Kidney (tissue), 13 donors: ENCODE measurements at regions not wholly inside any gene's neighbourhood (a gene's known extent, or its start where the extent isn't known, plus 50 kb on each side); places are given as distances from the start of the nearest gene placed in this dataset.

ENCODE experiments used
- DNase-seq, 5 donors: peaks; one replicate each; pipeline ENCODE4 v3.0.0-alpha.2; 2013 to 2020
- FAIRE-seq: peaks from 2 replicates; lab custom pipeline; 2012; peaks lifted over from hg19 to GRCh38; lab: Jason Lieb, UNC
- H3K27ac ChIP-seq, 2 donors: one replicate each; pipeline ENCODE4 v1.7.0; 2013; ENCODE audit warnings: low read depth in 2 of 2, low read length in 2 of 2, inconsistent platforms in 1 of 2
- H3K27me3 ChIP-seq: one replicate; pipeline ENCODE4 v1.7.1; 2013; ENCODE audit warnings: low read length, inconsistent platforms; ENCODE audit not compliant: control insufficient read depth, insufficient read depth
- H3K36me3 ChIP-seq, 3 donors: one replicate each; pipeline versions ENCODE4 v1.7.0 to v1.7.1; 2013; ENCODE audit warnings: low read length in 3 of 3, control low read depth in 1 of 3, inconsistent platforms in 1 of 3; ENCODE audit not compliant: insufficient read depth in 3 of 3, control insufficient read depth in 2 of 3
- H3K4me1 ChIP-seq, 3 donors: one replicate each; pipeline versions ENCODE4 v1.7.0 to v1.7.1; 2013; ENCODE audit warnings: low read length in 3 of 3, inconsistent platforms in 1 of 3, low read depth in 1 of 3; ENCODE audit not compliant: control insufficient read depth in 2 of 3, insufficient read depth in 2 of 3
- H3K4me3 ChIP-seq, 3 donors: one replicate each; pipeline versions ENCODE4 v1.7.0 to v1.8.1; 2013; ENCODE audit warnings: low read length in 3 of 3, control low read depth in 1 of 3, inconsistent platforms in 1 of 3
- H3K9ac ChIP-seq, 3 donors: one replicate each; pipeline versions ENCODE4 v1.7.0 to v1.7.1; 2013; ENCODE audit warnings: low read length in 3 of 3, control low read depth in 1 of 3, inconsistent platforms in 1 of 3
- H3K9me3 ChIP-seq, 3 donors: one replicate each; pipeline versions ENCODE4 v1.7.0 to v1.7.1; 2013; ENCODE audit warnings: low read length in 3 of 3, control low read depth in 1 of 3, inconsistent platforms in 1 of 3; ENCODE audit not compliant: control insufficient read depth in 2 of 3, insufficient read depth in 1 of 3
- intact Hi-C: fragments of 100-400 bp; cut with DNase I; formaldehyde crosslinking; loops from one replicate; pipeline ENCODE4 v1.11.1; 2022
- TF ChIP-seq, protein P1 (sequence below): IDR thresholded peaks from 3 replicates; pipeline ENCODE4 v1.5.1; 2012; ENCODE audit warnings: mild to moderate bottlenecking, moderate library complexity, borderline replicate concordance; ENCODE audit not compliant: insufficient read depth; ENCODE audit errors: extremely low read depth
- donor health status: control.
- donor health status: control.
- donor health status: control.
- donor health status: control.
- donor health status: control.
- donor health status: DM: yes; HTN: yes; CAD: no.
- donor health status: Normal renal cell carcinoma (clear cell type).

DNA sequence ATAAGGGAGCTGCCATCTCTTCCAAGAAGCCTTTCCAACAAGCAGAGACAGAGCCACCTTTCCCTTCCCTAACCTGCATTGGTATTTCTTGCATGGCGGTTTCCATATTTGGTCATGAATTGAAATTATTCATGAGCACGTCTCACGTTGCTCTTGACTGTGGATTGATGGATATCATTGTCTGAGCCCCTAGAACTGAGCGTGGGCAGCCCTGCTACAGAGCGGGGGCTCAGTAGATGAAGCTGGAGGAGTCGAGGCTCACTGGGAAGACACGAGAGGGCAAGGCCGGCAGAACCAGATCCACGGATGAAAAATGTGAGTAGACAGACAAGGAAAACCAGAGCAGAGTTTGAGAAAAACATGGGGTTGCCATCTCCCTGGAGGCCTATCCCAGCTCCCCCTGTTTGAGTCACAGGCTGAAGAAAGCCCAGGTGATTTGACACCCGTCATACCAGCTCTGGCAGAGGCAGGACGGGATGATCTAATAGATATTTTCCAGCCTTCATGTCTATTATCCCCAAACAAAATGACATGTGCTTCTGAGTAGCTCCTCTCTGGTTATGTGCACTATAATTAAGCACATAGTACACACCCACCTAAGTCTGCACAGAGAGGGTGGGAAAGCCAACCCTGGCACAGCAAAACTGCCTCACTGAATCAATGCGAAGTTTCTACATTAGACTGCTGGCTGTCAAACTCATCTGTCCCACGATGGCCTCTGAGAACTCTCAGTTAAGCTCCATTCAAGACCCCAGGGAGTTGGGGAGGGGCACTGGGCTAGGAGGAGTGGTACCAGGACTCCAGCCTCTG lies 363.5 kb upstream of the KLHL29 start:
- Histone ChIP-seq H3K4me1 (no peaks in the 10 kb centered on the region), H3K36me3 (no peaks in the 10 kb centered on the region), H3K9ac (no peak overlapping the region), H3K9me3 (no peaks in the 10 kb centered on the region), H3K27me3 (no peaks in the 10 kb centered on the region), H3K4me3 (no peak overlapping the region), H3K27ac (no peak overlapping the region)
- FAIRE-seq (no peak), DNase-seq (no peak)
- intact Hi-C loops, result no loop called here
- TF ChIP-seq, protein P1, sequence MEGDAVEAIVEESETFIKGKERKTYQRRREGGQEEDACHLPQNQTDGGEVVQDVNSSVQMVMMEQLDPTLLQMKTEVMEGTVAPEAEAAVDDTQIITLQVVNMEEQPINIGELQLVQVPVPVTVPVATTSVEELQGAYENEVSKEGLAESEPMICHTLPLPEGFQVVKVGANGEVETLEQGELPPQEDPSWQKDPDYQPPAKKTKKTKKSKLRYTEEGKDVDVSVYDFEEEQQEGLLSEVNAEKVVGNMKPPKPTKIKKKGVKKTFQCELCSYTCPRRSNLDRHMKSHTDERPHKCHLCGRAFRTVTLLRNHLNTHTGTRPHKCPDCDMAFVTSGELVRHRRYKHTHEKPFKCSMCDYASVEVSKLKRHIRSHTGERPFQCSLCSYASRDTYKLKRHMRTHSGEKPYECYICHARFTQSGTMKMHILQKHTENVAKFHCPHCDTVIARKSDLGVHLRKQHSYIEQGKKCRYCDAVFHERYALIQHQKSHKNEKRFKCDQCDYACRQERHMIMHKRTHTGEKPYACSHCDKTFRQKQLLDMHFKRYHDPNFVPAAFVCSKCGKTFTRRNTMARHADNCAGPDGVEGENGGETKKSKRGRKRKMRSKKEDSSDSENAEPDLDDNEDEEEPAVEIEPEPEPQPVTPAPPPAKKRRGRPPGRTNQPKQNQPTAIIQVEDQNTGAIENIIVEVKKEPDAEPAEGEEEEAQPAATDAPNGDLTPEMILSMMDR, result no peak

DNA sequence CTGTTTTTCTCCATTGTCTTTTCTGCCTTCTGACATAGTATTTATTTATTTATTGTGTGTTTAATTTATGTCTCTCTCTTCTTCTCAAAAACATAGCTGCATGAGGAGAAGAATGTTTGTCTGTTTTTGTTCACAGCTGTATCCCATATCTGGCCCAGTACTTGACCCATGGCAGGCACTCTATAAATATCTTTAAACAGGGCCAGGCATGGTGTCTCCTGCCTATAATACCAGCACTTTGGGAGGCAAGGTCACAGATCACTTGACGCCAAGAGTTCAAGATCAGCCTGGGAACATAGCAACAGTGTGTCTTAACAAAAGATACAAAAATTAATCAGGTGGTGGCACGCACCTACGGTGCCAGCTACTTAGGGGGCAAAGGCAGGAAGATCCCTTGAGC lies 361.3 kb upstream of the KLHL29 start:
- no peaks in the 10 kb centered on the region for H3K9me3 ChIP-seq
- H3K27ac ChIP-seq, result no peak overlapping the region
- H3K4me1 ChIP-seq, result no peaks in the 10 kb centered on the region
- intact Hi-C loops, result no loop called here
- no peaks in the 10 kb centered on the region for H3K27me3 ChIP-seq
- FAIRE-seq, result no peak
- DNase-seq, result no peak
- H3K36me3 ChIP-seq, result no peaks in the 10 kb centered on the region
- no peak overlapping the region for H3K9ac ChIP-seq
- no peak overlapping the region for H3K4me3 ChIP-seq
- TF ChIP-seq, protein P1, result no peak

DNA sequence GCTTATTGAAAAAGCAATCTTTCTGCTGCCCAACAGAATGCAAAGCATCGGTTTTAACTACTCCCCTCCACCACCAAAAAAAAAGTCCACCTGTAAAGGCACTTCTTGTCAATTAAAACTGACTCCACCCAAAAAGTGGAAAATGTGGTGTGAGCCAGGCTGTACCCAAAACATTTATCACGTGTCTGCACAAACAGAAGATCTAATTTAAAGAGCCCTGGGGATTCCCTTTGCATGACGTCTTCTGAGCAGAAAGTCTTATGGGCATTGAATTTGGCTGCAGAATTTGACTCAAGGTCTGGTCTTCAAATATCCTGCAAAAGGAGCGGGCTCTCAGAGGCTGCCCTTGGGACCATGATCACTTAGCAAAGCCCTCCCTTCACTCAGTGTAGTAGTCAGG lies 358.3 kb upstream of the KLHL29 start:
- H3K4me3 ChIP-seq, result no peak overlapping the region
- H3K9ac ChIP-seq, result no peak overlapping the region
- no peak for DNase-seq
- H3K27me3 ChIP-seq, result no peaks in the 10 kb centered on the region
- H3K4me1 ChIP-seq, result no peaks in the 10 kb centered on the region
- intact Hi-C loops, result no loop called here
- no peak for FAIRE-seq
- no peaks in the 10 kb centered on the region for H3K9me3 ChIP-seq
- H3K36me3 ChIP-seq, result no peaks in the 10 kb centered on the region
- TF ChIP-seq, protein P1, result no peak
- no peak overlapping the region for H3K27ac ChIP-seq

DNA sequence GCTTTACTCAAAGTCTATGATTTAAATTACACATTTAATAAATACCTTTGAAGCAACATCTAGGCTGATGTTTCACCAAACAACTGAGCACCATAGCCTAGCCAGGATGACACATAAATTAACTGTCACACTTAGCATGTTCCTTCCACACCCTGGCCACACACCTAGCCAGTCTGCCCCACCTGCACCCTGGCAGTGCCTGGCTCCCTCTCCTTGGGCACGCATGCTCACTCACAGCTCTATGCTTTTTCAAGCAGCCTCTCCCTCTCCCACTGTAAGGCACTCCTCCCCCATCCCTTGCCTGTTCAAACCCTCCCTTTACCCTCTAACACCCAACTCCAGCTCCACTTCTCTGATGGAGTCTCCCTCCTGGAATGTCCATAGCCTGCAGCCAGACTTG lies 357.6 kb upstream of the KLHL29 start:
- Histone ChIP-seq H3K27me3 (no peaks in the 10 kb centered on the region), H3K9me3 (no peaks in the 10 kb centered on the region), H3K36me3 (no peaks in the 10 kb centered on the region), H3K4me1 (no peaks in the 10 kb centered on the region), H3K27ac (no peak overlapping the region), H3K9ac (no peak overlapping the region), H3K4me3 (no peak overlapping the region)
- TF ChIP-seq, protein P1, result no peak
- intact Hi-C loops, result no loop called here
- FAIRE-seq (no peak), DNase-seq (no peak)
